Naive B cell (primary cell): ENCODE measurements at regions not wholly inside any gene's neighbourhood (a gene's known extent, or its start where the extent isn't known, plus 50 kb on each side); places are given as distances from the start of the nearest gene placed in this dataset.
"Not testable (repeated sequence)": the region's sequence is repeated elsewhere in the genome, so short reads cannot be mapped to it uniquely, and the experiment has no call there.

ENCODE experiments used
- ATAC-seq, 2 donors: fragments of 150-1000 bp; cut with Tn5 transposase; 2 replicates each; pipeline ENCODE4 v1.10.0; 2021; ENCODE audit warnings: low read depth in 2 of 2, mild to moderate bottlenecking in 2 of 2, moderate library complexity in 2 of 2
- DNase-seq: peaks from one replicate; pipeline ENCODE4 v3.0.0; 2022
- H3K27ac Mint-ChIP-seq, 6 donors: one replicate each; pipeline ENCODE4 v1.8.0; 2020 to 2022; ENCODE audit warnings: mild to moderate bottlenecking in 6 of 6, mixed read lengths in 6 of 6, moderate library complexity in 5 of 6, inconsistent platforms in 2 of 6
- H3K27me3 Mint-ChIP-seq, 3 donors: one replicate each; pipeline ENCODE4 v1.8.0; 2021 to 2022; ENCODE audit warnings: mixed read lengths in 3 of 3, mild to moderate bottlenecking in 1 of 3
- H3K36me3 Mint-ChIP-seq, 2 donors: one replicate each; pipeline ENCODE4 v1.8.0; 2020 to 2022; ENCODE audit warnings: mixed read lengths in 2 of 2, inconsistent platforms in 1 of 2, mild to moderate bottlenecking in 1 of 2
- H3K4me1 Mint-ChIP-seq, 3 donors: one replicate each; pipeline ENCODE4 v1.8.0; 2020 to 2022; ENCODE audit warnings: mixed read lengths in 3 of 3, inconsistent platforms in 1 of 3, mild to moderate bottlenecking in 1 of 3, moderate library complexity in 1 of 3
- H3K4me3 Mint-ChIP-seq, 8 donors: one replicate each; pipeline ENCODE4 v1.8.0; 2020 to 2022; ENCODE audit warnings: mild to moderate bottlenecking in 8 of 8, mixed read lengths in 8 of 8, moderate library complexity in 8 of 8, inconsistent platforms in 2 of 8
- H3K9me3 Mint-ChIP-seq, 7 donors: one replicate each; pipeline ENCODE4 v1.8.0; 2020 to 2022; ENCODE audit warnings: mixed read lengths in 7 of 7, mild to moderate bottlenecking in 5 of 7, inconsistent platforms in 2 of 7, moderate library complexity in 1 of 7

GRCh38 chr9:138206108-138206507 is 328.5 kb downstream of the CACNA1B start:
- not testable (repeated sequence) for H3K27me3 Mint-ChIP-seq, H3K4me3 Mint-ChIP-seq, H3K9me3 Mint-ChIP-seq, H3K27ac Mint-ChIP-seq, ATAC-seq, DNase-seq, H3K36me3 Mint-ChIP-seq, H3K4me1 Mint-ChIP-seq

GRCh38 chr9:138207300-138208179 is 330.0 kb downstream of the CACNA1B start:
- H3K9me3 Mint-ChIP-seq, ATAC-seq, DNase-seq, H3K4me1 Mint-ChIP-seq, H3K27me3 Mint-ChIP-seq, H3K27ac Mint-ChIP-seq, H3K4me3 Mint-ChIP-seq, H3K36me3 Mint-ChIP-seq: not testable (repeated sequence)

- DNase-seq, H3K27me3 Mint-ChIP-seq, H3K4me3 Mint-ChIP-seq, H3K36me3 Mint-ChIP-seq, ATAC-seq, H3K4me1 Mint-ChIP-seq, H3K9me3 Mint-ChIP-seq: not testable (repeated sequence)
- H3K27ac Mint-ChIP-seq, result peak overlapping the region in 1 of 6 donors; percentile 60
These were observed 331.6 kb downstream of the CACNA1B start for GRCh38 chr9:138209071-138209644.

GRCh38 chr9:138210388-138210986 is 332.9 kb downstream of the CACNA1B start:
- not testable (repeated sequence) for H3K9me3 Mint-ChIP-seq, H3K4me3 Mint-ChIP-seq, H3K27ac Mint-ChIP-seq, DNase-seq, ATAC-seq, H3K36me3 Mint-ChIP-seq, H3K4me1 Mint-ChIP-seq, H3K27me3 Mint-ChIP-seq

- not testable (repeated sequence) for DNase-seq, ATAC-seq, H3K9me3 Mint-ChIP-seq, H3K4me3 Mint-ChIP-seq, H3K4me1 Mint-ChIP-seq, H3K27me3 Mint-ChIP-seq, H3K27ac Mint-ChIP-seq, H3K36me3 Mint-ChIP-seq
These were observed 333.5 kb downstream of the CACNA1B start for GRCh38 chr9:138211070-138211469.

GRCh38 chr9:138211544-138212219 is 334.1 kb downstream of the CACNA1B start:
- H3K9me3 Mint-ChIP-seq, H3K36me3 Mint-ChIP-seq, H3K27ac Mint-ChIP-seq, DNase-seq, ATAC-seq, H3K4me3 Mint-ChIP-seq, H3K4me1 Mint-ChIP-seq, H3K27me3 Mint-ChIP-seq: not testable (repeated sequence)

- not testable (repeated sequence) for H3K4me1 Mint-ChIP-seq, H3K4me3 Mint-ChIP-seq, ATAC-seq, H3K9me3 Mint-ChIP-seq, H3K36me3 Mint-ChIP-seq, H3K27me3 Mint-ChIP-seq, H3K27ac Mint-ChIP-seq, DNase-seq
These were observed 335.2 kb downstream of the CACNA1B start for GRCh38 chr9:138212811-138213210.

- not testable (repeated sequence) for H3K9me3 Mint-ChIP-seq, H3K27ac Mint-ChIP-seq, H3K36me3 Mint-ChIP-seq, H3K4me3 Mint-ChIP-seq, DNase-seq, H3K4me1 Mint-ChIP-seq, H3K27me3 Mint-ChIP-seq, ATAC-seq
These were observed 336.2 kb downstream of the CACNA1B start for GRCh38 chr9:138213748-138214147.

- not testable (repeated sequence) for DNase-seq, H3K9me3 Mint-ChIP-seq, H3K4me3 Mint-ChIP-seq, H3K4me1 Mint-ChIP-seq, H3K27me3 Mint-ChIP-seq, ATAC-seq, H3K36me3 Mint-ChIP-seq, H3K27ac Mint-ChIP-seq
These were observed 337.0 kb downstream of the CACNA1B start for GRCh38 chr9:138214548-138214947.

GRCh38 chr9:138215588-138215987 is 338.0 kb downstream of the CACNA1B start:
- not testable (repeated sequence) for ATAC-seq, H3K36me3 Mint-ChIP-seq

GRCh38 chr9:138216817-138217216 is 339.2 kb downstream of the CACNA1B start:
- not testable (repeated sequence) for H3K36me3 Mint-ChIP-seq, H3K4me3 Mint-ChIP-seq, H3K9me3 Mint-ChIP-seq, H3K4me1 Mint-ChIP-seq, DNase-seq, ATAC-seq, H3K27me3 Mint-ChIP-seq
- peak overlapping the region in 1 of 6 donors; percentile 47 for H3K27ac Mint-ChIP-seq

More at GRCh38 chr9:138215588-138215987, 338.0 kb downstream of the CACNA1B start:
- H3K27me3 Mint-ChIP-seq, H3K9me3 Mint-ChIP-seq, DNase-seq, H3K4me1 Mint-ChIP-seq, H3K4me3 Mint-ChIP-seq, H3K27ac Mint-ChIP-seq: not testable (repeated sequence)

GRCh38 chr9:138217284-138217850 is 339.8 kb downstream of the CACNA1B start:
- not testable (repeated sequence) for H3K4me1 Mint-ChIP-seq, H3K27ac Mint-ChIP-seq, H3K9me3 Mint-ChIP-seq, H3K36me3 Mint-ChIP-seq, ATAC-seq, H3K4me3 Mint-ChIP-seq, DNase-seq, H3K27me3 Mint-ChIP-seq

GRCh38 chr9:138219249-138219648 is 341.7 kb downstream of the CACNA1B start:
- not testable (repeated sequence) for DNase-seq, H3K27ac Mint-ChIP-seq, H3K9me3 Mint-ChIP-seq, H3K4me3 Mint-ChIP-seq, H3K36me3 Mint-ChIP-seq, H3K4me1 Mint-ChIP-seq, ATAC-seq, H3K27me3 Mint-ChIP-seq
